HG03064 (cell line): ENCODE measurements at regions not wholly inside any gene's neighbourhood (a gene's known extent, or its start where the extent isn't known, plus 50 kb on each side); places are given as distances from the start of the nearest gene placed in this dataset.
"Not testable (repeated sequence)": the region's sequence is repeated elsewhere in the genome, so short reads cannot be mapped to it uniquely, and the experiment has no call there.

Experiments
- ATAC-seq: cut with Tn5 transposase; IDR thresholded peaks from one replicate; pipeline ENCODE4 v1.9.1; 2021; ENCODE audit warnings: low read depth; ENCODE audit not compliant: unreplicated experiment

DNA sequence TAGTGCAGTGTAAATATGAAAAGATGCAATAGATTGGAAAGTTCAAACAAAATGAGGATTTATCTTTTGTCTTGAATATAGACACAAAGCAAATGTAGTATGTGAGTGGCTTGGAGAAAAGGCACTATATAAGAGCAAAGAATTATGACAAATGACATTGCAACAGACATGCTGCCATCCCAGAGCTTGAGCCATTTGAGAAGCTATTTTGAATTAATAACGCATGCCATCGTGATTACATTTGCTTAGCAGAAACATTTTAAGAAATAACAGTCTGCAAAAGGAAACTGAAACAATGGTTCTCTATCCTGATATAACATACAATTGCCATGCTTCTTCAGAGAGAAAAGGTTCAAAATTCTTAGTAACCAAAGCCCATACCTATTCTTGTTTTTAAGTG is 677.1 kb downstream of the ZEB2 start:
- no peak for ATAC-seq

DNA sequence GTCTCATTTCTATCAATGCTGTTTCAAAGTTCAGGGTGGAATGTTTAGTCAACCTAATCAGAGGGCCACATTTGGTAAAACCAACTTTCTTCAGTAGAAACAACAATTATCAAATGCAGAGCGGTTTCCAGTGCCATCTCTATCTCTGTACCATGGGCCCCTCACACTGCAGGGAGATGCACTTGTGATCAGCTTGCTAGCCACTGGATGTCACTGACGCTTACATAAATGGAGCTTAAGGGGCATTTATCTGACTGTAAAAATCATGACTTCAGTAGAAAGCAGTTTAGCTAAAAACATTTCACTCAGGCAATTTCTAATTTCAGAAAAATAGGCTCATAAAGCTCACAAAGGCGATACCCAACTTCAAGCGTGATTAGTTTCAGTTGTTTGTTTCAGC is 678.0 kb downstream of the ZEB2 start:
- ATAC-seq = no peak

DNA sequence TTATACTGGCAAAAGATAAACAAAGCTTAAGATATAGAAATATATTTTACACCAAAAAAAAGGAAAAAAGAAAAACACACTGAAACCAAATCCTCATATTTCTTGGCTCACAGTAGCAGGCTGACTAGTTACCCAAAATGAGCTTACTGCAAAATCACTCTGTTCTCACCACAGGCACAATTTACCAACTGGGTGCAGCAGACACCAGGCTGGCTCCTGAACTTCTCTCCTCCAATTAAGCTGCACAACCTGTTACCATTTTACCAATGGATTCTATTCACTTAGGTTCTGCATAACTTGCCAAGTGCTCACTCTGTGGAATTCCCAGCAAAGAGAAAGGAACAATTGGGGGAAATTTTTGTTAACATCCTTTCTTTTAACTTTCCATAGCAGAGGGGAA is 679.3 kb downstream of the ZEB2 start:
- no peak for ATAC-seq

DNA sequence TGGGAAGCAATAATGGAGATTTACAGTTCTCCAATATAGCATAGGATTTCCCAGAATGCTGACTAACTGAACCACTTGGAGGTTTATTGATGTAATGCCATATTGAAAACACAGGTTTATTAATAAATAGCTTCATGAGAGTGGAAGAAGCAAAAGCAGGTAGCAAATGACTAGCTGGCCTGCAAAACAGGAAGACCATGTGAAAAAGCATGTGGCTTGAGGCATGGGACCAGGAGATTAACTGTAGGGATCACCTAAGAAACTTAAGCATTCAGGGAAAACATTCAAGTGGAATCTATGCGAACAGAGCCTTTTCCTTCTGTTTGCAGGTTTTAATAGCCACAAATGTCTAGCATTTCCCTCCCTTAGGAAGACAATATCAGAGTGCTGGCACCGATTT is 679.7 kb downstream of the ZEB2 start:
- no peak for ATAC-seq

DNA sequence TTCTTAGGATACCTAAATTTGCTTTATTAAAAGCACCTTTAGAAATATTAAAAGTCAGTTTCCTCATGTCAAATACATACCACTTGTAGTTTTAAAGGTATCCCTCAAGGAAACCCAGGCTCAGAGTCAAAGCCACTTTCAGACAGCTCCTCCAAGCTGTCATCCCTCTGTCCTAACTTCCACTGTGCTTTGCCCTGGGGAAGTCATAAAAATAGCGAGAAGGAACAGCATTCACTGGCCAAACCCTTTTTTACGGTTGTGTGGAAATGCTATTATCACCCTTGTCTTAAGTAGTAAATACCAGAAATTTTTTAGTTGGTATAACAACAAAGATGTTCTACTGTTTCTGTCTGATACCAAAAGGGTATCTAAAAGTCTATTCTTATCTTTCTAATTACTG is 680.5 kb downstream of the ZEB2 start:
- no peak for ATAC-seq

DNA sequence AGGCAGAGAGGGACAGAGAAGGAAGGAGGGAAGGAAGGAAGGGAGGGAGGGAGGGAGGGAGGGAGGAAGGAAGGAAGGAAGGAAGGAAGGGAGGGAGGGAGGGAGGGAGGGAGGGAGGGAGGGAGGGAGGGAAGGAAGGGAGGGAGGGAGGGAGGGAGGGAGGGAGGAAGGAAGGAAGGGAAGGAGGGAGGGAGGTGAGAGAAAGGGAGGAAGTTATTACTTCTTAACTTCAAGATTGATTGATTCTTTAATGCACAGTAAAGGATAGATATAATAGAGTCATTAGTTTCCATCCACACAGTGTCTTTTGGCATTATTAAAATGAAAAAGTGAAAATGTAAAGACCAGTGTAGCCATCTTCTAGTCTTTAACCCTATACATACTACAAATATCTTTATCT is 682.9 kb downstream of the ZEB2 start:
- ATAC-seq = not testable (repeated sequence)

DNA sequence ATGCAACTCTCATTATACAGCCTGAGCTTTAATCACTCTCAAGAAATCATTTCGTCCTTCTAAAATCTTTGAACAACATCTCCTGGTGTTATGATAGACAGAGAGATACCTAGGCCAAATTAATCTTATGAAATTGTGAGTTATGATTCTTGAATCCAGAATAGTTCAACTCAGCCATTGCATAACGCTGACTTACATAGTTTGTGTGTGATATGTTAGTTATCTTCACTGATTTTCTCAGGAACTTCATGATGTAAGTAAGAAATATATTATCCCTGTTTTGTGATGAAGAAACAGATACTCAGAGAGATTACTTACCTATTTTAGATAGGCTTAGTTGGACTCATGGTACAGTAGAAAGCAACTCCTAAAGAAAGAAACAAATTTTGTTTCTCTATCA is 684.4 kb downstream of the ZEB2 start:
- no peak for ATAC-seq

DNA sequence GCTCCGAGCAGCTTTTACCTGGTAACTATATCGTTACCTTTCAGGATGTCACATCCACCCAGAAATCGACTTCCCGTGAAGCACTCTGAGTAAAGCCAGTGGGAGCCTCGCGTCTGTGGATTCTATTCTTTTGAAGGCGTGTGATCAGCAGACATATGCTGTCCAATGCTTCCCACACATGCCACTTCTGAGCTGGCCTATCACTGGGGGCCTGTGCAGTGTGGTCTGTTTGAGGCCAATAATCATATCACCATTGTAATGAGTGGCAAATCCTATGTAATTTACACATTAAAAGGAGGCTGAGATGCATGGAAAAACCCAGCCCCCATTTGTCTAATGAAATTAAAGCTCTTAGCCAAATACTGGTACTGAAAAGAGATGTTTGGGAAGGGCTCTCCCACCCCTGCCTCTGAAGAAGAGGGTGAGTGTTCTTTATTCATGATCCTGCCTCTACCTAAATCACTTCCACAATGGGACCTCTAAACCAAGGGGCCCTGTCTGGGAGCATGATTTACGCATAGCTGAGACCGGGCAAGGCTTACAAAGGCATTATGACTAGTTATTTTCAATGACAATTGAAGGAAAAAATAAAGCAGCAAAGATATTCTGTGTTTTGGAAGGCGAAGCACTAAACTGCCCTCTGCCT is 686.8 kb downstream of the ZEB2 start:
- no peak for ATAC-seq

DNA sequence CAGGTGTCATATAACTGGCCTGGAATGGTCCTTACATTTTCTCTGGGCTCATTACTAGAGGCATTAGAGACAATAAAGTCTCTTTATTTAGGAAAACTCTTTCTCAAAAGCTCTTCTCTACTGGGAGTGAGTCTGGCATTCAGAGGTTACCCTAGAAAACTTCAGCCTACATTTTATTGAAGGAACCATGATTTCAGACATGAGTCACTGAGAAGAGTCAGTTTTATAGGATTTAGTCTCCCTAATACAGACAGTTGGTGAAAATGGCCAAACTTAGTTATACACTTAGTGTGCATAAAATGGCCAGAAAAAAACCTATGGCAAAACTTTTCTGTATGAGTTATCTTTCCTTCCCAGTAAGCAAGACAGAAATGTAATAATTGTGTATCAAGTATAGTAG is 689.4 kb downstream of the ZEB2 start:
- no peak for ATAC-seq

DNA sequence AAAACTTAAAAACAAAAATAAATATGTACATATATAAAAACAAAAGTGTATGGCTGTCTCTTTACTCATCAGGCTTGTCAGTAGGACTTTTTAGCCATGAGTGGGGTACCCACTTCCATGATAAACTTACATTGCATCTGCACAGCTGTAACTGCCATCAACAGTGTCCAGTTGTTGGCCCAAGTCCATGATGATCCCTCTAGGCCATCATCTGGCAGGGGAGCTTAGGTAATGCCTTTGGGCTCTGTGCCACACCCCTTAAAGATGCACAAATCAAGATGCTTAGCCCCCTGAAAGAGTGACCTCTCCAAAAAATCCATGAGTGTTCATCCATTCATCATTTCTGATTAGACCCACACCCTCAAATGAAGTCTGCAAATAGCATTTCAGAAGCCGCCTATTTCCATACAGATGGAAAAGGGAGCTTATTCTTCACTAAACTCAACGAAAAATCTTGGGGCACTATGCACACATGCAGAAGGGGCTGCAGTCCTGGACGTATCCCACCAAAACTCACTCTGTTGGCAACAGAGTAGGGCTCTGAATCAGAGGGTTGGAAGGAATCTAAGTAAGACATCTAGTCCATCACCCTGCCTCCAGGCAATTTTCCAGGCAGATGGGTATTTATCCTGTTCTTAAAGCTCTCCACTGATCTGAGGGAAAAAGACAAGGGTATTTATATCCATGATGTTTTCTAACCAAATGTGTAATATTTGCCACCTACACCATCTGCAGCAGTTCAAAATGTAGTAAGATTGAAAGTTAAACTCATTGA is 691.0 kb downstream of the ZEB2 start:
- ATAC-seq = no peak

DNA sequence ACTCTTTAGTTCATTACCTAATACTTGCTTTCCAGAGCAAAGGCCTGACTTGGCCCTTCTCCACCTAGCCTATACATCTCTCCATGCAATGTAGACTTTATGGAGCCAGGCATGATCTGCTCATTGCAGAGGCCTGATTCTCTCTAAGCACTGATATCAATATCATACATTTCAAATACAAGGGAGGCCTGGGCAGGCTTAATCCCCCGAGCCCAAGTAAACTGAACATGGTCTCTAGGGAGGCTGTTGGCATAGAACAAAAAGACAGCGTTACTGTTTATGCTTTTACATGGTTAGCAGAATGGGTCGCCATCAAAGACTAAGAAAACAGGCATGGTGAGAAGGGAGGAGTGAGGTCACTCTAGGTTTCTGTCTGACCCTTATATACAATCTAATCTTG is 695.1 kb downstream of the ZEB2 start:
- ATAC-seq = no peak

DNA sequence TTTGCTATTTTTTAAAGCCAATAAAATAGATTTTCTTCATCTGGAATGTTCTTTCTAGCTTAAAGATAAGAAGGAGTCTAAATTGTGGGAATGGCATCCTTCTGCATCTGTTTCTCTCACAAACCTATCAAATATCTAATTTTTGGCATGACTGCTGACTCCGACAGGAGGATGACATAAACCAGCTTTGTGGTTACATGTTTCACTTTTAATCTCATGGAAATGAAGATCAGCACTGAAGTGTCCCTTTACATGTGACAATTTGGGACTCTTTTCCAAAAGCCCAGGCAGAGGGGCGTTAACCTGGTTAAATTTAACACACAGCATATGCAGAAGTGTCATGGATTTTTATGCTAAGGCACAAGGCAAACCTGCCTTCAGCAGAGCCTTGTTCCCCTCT is 694.7 kb downstream of the ARHGAP15 start:
- no peak for ATAC-seq

DNA sequence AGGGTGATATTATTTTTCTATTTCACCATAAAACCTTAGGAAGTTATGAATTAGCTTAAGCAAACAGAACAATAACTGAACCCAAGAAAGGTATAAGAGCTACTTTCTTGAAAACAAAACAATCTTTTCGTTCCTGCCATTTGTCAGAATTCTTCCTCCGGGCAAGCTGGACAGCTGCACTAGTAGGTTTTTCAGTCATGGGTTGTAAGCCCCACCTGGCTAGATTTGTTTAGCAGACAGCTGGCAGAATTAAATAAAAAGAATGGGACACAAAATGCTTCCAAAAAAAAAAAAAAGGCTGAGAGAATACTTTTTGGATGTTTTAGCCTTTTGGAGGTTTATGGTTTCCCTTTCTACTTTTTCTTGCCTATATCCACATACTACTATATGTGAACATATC is 694.1 kb downstream of the ARHGAP15 start:
- ATAC-seq = no peak

DNA sequence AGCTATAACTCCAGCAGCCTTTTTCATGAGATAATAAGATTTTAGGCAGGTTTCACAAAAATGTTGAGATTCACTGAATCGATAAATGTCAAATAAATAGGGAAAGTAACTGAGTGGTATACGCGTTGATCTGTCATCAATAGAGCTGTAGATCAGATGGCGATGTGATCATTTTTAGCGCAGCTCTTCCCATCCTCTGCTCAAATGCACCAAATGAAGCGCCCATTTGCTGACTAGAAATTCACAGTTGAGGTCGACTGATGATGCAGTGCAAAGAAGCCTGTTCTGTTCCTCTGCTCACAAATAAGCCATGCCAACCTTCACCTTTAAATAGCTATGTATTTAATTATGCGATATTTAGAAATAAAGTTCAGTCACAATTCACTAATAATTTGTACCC is 693.5 kb downstream of the ARHGAP15 start:
- no peak for ATAC-seq

DNA sequence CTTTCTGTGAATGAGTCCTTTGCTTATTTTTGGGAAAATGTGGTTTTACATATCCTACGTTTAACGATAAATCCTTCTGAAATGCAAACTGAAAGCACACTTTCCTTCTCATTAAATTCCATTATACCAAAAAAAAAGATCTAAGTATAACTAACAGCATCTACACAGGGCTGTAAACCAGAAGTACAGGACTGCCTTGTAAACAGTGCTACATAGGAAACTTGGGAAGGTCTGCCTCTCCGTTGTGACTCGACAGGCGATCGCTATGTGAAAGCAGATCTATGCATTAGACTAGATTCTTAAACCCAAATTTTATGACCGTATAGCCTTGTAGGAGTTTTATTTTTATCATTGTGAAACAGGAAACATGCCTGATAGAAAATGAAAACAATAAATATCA is 690.5 kb downstream of the ARHGAP15 start:
- ATAC-seq = no peak

DNA sequence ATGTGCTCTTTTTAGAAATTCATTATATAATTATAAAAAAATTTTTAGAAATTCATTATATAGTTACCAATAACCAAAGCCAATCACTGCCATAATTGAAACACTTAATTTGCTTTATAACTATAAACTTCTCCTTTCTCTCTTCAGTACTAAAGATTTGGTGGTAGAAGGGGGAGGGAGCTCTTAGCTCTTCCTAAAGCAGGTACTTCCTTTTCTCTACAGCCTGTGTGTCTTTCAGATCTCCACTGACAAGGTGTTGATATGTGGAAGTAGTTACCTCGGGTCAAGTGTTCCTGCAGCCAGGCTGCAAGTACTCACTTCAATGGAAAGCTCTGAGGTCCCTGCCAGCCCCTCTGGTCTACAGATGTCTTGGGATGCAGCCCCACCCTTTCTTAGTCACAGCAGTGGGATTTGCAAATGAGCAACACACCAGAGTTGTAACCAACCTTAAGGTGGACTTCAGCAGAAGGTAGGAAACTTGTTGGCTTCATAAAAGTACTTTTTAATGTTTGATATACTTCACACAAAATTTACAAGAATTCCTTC is 690.0 kb downstream of the ARHGAP15 start:
- no peak for ATAC-seq
